Ecto neural progenitor cell (in vitro differentiated cells): ENCODE measurements at regions not wholly inside any gene's neighbourhood (a gene's known extent, or its start where the extent isn't known, plus 50 kb on each side); places are given as distances from the start of the nearest gene placed in this dataset.
"Not testable (repeated sequence)": the region's sequence is repeated elsewhere in the genome, so short reads cannot be mapped to it uniquely, and the experiment has no call there.

Experiments
- DNase-seq: peaks from one replicate; pipeline ENCODE4 v3.0.0-alpha.2; 2018; ENCODE audit warnings: low spot score

DNA sequence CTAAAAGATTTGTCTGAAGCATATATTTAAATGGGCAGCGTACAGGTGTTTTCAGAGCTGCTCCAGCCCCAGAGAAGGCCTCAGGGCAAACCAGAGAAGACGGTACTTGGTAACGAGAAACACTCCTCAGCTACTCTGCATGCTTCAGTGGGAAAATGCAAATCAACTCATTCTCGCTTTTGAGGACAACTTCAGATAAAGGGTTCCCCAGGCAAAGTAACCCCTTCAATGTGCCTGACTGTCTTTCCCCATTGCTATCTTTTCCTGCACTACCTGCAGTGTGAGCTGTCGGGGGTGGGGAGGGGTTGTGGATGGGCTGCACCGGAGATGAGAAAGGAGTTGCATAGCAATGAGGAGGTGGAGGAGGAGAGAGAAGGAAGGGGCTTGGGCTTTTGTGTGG, 339.7 kb upstream of the CLINT1 start:
- DNase-seq = no peak

DNA sequence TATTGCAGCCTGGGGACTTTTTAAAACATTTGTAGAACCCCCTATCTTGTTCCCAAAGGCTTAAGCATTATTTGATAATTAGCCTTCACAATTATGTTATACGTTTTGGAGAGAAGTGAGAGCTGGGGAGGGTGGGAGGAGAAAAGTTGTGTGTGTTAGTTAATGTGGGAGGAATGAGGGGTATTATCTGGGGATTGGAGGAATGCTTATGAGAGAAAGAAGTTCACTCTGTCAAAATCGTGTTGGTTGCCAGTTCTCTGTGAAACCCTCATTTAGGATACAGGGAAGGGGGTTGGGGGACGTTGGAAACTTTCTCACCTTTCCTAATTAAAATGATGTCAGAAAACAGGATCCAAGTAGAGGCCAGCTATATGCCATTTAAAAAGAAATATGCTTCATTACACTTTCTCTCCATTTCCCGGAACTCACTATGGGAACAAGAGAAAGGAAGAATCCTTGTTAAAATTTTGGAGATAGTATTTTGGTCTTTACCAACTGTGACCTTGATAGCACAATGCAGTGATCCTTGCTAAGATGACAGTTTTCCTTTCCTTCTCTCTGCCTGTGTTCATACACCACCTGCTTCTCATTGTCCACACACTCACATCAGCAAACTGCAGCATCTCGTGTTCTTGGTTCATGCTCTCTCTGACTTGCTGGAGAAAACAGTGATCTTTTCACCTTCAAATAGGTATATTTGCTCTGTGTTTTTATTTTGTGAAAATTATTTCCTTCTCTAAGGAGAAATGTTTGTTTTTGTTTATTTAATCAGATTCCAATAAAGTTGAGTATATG, 336.7 kb upstream of the CLINT1 start:
- DNase-seq = no peak

- DNase-seq = no peak
These were observed 335.6 kb upstream of the CLINT1 start for GRCh38 chr5:158194561-158194976.

DNA sequence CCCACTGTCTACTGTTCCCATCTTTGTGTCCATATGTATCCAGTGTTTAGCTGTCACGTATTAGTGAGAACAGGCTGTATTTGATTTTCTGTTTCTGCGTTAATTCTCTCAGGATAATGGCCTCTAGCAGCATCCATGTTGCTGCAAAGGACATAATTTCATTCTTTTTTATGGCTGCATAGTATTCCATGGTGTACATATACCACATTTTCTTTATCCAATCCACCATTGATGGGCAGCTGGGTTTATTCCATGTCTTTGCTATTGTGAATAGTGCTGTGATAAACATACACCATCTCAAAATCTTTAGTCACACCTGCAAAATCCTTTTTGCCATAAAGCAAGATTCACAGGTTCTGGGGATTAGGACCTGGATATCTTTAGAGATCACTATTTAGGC, 334.4 kb upstream of the CLINT1 start:
- not testable (repeated sequence) for DNase-seq

DNA sequence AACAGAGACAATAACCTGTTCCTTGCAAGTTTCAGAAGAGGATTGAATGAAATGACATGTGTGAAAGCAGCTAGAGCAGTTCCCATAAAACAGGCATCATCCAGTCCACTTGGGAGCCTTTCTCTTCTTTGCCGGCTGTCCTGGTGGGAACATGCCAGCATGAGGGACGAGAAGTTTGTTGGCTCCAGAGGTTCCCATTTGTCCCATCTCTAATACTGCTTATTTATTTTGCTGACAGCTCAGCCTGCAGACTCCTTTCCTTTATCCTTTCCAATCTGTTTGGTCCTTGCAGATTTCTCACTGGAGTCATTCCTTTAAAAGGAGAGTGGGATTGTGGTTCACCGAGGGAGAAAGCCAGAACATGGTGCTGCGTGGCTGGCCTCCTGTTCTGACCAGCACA, 321.5 kb upstream of the CLINT1 start:
- no peak for DNase-seq

DNA sequence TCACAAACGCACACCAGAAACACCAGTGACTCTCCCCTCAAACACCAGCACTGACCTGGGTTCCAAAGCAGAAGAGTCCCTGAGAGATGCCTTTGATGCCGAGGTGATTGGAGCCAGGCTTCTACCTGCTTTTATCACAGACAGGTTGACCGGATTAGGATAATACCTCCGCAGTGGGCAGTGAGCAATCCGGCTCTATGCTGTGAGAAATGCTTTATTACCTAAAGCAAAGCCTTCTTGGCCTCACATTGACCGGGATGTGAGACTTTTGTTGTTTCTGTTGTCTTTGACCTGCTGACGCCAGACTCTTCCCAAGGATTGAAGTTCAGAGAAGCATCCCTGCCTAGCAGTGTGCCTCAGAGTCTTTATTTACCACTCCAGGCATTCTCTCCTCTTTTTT, 320.3 kb upstream of the CLINT1 start:
- no peak for DNase-seq

DNA sequence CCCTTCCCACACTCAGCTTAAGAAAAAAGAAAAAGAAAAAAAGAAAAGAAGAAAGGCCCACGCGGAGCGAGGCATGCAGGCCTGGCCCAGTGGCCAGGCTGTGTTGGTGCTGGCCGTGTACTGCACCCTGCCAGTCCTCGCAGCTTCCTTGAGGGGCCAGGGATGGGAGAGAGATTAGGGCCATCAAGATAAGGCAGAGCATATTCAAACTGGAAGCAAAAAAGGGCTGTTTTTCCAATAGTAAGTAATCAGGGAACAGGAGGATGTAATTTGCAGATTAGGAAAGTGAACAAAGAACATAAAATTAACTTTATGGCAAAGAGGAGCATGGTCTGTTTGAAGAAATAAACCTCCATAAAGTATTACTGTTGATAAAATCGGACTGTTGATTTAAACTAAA, 319.6 kb upstream of the CLINT1 start:
- DNase-seq = no peak

- DNase-seq = no peak
These were observed 318.2 kb upstream of the CLINT1 start for GRCh38 chr5:158177146-158177545.

- DNase-seq = no peak
These were observed 317.1 kb upstream of the CLINT1 start for GRCh38 chr5:158175934-158176481.

DNA sequence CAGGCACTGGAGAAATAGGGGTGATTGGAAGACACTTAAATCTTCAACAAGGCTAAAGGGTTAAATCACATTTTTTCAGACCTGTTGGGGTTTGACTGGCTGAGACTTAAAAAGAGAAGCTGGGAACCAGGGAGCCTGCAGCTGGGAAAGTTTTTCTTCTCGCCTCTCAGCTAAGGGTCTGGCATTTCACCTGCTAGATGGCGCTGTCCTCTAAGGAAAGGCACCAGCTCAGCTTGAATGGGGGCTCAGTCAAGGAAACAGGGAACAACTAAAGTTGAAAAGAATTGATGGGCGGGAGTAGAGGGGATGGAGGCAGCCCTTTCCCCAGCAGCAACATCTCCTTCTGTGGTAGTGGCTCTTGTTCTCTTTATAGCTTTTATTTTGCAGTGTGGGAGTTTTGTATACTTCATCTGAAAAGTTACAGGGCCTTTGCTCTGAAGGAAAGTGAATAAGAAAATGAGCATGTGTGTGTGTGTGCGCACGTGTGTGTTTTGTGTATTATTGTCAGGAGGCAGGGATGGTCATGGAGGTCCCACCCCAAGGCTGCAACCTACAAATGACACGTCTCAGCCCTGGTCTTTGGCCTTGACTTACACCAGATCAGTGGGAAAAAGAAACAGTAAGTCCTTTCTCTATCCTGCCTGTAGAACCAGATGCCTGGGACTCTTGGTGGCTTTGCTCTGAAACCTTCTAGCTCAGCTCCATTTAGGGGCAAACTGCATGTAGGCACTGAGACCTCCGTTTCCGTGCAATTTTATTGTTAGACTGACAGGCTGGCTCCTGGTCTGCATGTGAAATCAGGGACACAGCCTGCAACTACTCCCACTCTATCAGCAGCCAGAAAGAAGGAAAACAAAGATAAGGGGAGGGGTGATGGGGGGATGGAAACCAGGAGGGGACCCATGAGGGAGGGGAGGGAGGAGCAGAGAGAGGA, 316.2 kb upstream of the CLINT1 start:
- peak; percentile 86 for DNase-seq

- DNase-seq = no peak
These were observed 315.1 kb upstream of the CLINT1 start for GRCh38 chr5:158174026-158174425.

- no peak for DNase-seq
These were observed 313.1 kb upstream of the CLINT1 start for GRCh38 chr5:158172005-158172404.

DNA sequence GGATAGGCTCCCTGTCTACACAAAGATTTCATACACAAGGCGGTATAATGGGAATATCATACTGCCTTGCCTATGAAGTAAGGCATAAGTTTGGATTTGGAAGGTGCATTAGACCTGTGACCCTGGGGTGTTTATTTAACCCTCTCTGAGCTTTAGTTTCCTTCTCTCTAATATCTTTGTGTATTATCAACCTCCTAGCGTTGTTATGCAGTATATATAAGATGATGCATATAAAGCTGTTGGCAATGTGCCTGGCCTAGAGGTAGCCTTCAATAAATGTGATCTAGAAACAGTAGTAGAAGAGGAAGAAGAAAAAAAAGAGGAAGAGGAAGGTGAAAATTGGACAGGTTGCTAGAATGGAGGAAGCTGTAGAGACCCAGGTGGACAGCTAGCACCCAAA, 311.6 kb upstream of the CLINT1 start:
- no peak for DNase-seq

GRCh38 chr5:158170060-158170459, 311.1 kb upstream of the CLINT1 start:
- DNase-seq = no peak

GRCh38 chr5:158166424-158166823, 307.5 kb upstream of the CLINT1 start:
- DNase-seq = no peak

GRCh38 chr5:158165647-158166046, 306.7 kb upstream of the CLINT1 start:
- DNase-seq = no peak

- DNase-seq = no peak
These were observed 305.5 kb upstream of the CLINT1 start for GRCh38 chr5:158164296-158165047.

DNA sequence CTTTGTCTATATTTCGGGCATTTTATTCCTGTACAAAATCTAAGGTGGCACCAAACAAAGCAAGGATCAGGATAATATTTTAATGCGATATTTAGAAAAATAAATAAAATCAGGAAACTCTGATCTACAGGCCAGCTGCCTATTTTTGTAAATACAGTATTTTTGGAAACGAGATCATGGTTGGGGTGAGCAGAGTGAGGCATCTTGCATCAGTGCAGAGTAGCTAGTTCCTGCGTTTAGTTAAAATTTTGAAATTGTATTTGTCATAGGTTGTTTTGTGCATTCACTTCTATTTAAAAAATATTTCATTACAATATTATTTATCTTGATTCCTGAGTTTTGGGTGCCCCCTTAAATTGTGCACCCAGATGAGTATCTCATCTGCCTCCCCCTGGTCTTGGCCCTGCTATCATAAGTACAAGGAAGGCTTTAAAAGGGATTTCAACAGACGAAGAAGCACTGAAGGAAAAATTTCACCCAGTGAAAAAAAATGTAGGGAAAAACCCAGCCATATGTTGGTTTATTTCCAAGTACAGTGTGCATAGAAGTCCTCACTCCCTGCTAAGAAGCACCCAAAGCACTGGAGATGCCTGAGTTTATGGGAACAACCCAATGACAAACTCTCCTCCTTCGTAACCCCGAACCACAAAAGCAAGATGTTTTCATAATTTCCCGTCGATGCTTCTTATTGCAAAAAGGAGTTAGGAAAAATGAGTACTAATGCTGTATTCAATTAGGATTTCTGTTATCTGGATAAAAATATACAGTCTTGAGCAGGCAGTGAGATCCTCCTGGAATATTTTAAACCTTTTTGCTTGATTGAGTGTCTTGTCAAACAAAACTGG, 304.7 kb upstream of the CLINT1 start:
- no peak for DNase-seq

- DNase-seq = no peak
These were observed 303.6 kb upstream of the CLINT1 start for GRCh38 chr5:158162479-158163034.

- no peak for DNase-seq
These were observed 303.1 kb upstream of the CLINT1 start for GRCh38 chr5:158162026-158162425.

GRCh38 chr5:158159621-158160020, 300.7 kb upstream of the CLINT1 start:
- DNase-seq = no peak
